ENCODE measurements at regions not wholly inside any gene's neighbourhood (a gene's known extent, or its start where the extent isn't known, plus 50 kb on each side); places are given as distances from the start of the nearest gene placed in this dataset.

DNA sequence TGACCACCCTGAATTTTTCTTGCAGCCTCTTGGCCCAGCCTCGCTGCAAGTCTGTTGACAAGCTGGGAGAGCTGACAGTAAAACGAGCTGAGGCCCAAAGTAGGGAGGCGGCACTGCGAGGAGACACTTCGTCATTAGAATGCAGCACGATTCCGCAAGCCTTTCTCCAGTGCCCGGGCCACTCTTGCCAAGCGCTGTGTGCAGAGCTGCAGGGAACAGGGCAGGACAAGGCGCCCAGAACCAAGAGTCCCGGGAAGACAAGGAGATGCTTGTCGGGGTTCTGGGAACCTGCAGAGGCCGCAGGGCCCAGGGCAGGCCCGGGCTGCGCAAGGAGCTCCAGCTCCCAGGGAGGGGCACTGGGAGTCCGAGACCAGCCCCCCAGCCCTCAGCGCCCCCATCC is 187.1 kb downstream of the BCOR start:
- no peak for ATAC-seq (ENCODE audit: low read depth)
- Histone ChIP-seq H3K9me1 (ENCODE audit: insufficient read depth, low read length) (peaks cover 6% of the 10 kb centered on the region; the same call in 1 of the 2 replicates), H4K20me1 (ENCODE audit: insufficient read depth, low read length) (no peaks in the 10 kb centered on the region; the same call in 1 of the 2 replicates), H3K4ac (ENCODE audit: low read depth, low read length) (no peak overlapping the region), H3K27ac (ENCODE audit: insufficient read depth, low read length) (no peak overlapping the region), H2BK20ac (ENCODE audit: low read depth, low read length) (no peak overlapping the region), H2BK5ac (ENCODE audit: low read depth, low read length, poor library complexity, severe bottlenecking) (no peak overlapping the region), H4K91ac (ENCODE audit: insufficient read depth, low read depth, low read length) (no peak overlapping the region), H3K14ac (replicated peaks; ENCODE audit: low read depth, low read length) (no peak overlapping the region), H3K56ac (ENCODE audit: extremely low read depth, insufficient read depth, low read length) (no peak overlapping the region), H2AK5ac (ENCODE audit: low read depth, low read length) (peak overlapping the region; percentile 3; the same call in 1 of the 2 replicates), H3K18ac (ENCODE audit: low read depth, low read length) (no peak overlapping the region), H3K79me1 (ENCODE audit: low read depth in 1 of 2, low read length in 2 of 2) (no peaks in the 10 kb centered on the region), H3K9me3 (ENCODE audit: control insufficient read depth, insufficient read depth, low read length) (no peaks in the 10 kb centered on the region), H4K5ac (ENCODE audit: low read depth, low read length) (no peak overlapping the region), H2BK120ac (ENCODE audit: low read depth, low read length) (no peak overlapping the region), H3K4me1 (ENCODE audit: control insufficient read depth, insufficient read depth, low read length) (peaks cover 13% of the 10 kb centered on the region), H4K8ac (ENCODE audit: low read depth in 2 of 2, low read length in 2 of 2) (no peak overlapping the region), H3K9ac (ENCODE audit: low read depth, low read length) (no peak overlapping the region), H3K27me3 (ENCODE audit: control insufficient read depth, insufficient read depth, low read length) (no peaks in the 10 kb centered on the region; the same call in 1 of the 2 replicates), H2AFZ (replicated peaks; ENCODE audit: low read length, poor library complexity) (no peak overlapping the region), H3K4me3 (ENCODE audit: insufficient read depth, low read depth, low read length) (no peak overlapping the region), H2BK15ac (ENCODE audit: low read depth, low read length) (no peak overlapping the region), H3K23ac (ENCODE audit: low read depth, low read length) (no peak overlapping the region), H3K36me3 (ENCODE audit: control insufficient read depth, insufficient read depth, low read length) (no peaks in the 10 kb centered on the region), H3K4me2 (ENCODE audit: low read depth, low read length) (no peak overlapping the region), H2AK9ac (replicated peaks; ENCODE audit: low read depth, low read length, poor library complexity) (no peak overlapping the region)
- dilution Hi-C loops (cut with HindIII; ENCODE audit: low sequenced_read_pairs, unreplicated experiment) = no loop called here
- TF ChIP-seq RFX5 (IDR thresholded peaks at IDR 0.05; ENCODE audit: low read depth, low read length) = no peak
- TF ChIP-seq CEBPB (IDR thresholded peaks at IDR 0.05; ENCODE audit: low read depth, low read length) = no peak
- no peak for TF ChIP-seq SMC3 (IDR thresholded peaks at IDR 0.05; ENCODE audit: low read depth, low read length)
- no peak for TF ChIP-seq MAZ (IDR thresholded peaks at IDR 0.05; ENCODE audit: borderline replicate concordance, low read depth, low read length)
- no peak for TF ChIP-seq RAD21 (IDR thresholded peaks at IDR 0.05; ENCODE audit: low read length)
- no peak for TF ChIP-seq NFE2L2 (IDR thresholded peaks at IDR 0.05; ENCODE audit: low read depth, low read length)
- 74% methylated on average over 13 of the region's 17 CpGs; no CpG with 5 or more reads in 1 of the 2 experiments for WGBS, 2 experiments (ENCODE audit: extremely low coverage in 2 of 2, insufficient read length in 1 of 2)
- intact Hi-C loops (cut with micrococcal nuclease) = no loop called here
- BruUV-seq (replicated peaks) = no TSS peak
- ChIA-PET POLR2A (ENCODE audit: unreplicated experiment) (no interaction called here), CTCF (interaction anchor here (0.7 kb wide), 1 partner anchor 163 kb away, joined by 3 read pairs; no protein-coding TSS in a partner anchor)
- no peak for DNase-seq
- in situ Hi-C loops (cut with MboI; ENCODE audit: low sequenced_read_pairs) = no loop called here

All from IMR-90 (cell line).